ENCODE measurements at regions not wholly inside any gene's neighbourhood (a gene's known extent, or its start where the extent isn't known, plus 50 kb on each side); places are given as distances from the start of the nearest gene placed in this dataset.

DNA sequence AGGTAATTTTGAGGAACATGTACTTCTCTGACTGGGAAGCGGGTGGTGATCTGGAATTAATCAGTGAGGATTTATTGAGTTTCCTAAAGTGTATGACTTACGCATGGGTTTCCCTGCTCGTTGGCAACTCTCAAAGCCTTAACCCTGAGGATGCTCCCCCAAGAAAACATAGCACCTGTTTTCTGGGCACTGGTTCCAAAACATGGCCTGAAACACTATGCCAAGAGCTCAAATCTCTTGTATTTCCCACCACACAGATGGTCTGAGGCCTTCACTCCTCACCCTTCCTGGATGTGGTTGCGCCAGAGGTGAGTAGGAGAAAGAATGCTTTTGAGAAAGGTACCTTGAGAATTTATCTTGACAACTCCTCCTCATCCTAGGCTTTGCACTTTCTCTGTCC, 250.4 kb downstream of the FZD1 start:
- no peaks in the 10 kb centered on the region for H3K36me3 ChIP-seq (replicated peaks in 1 of 2; ENCODE audit: control insufficient read depth in 2 of 2, insufficient read depth in 2 of 2, low read length in 2 of 2)
- no peak overlapping the region for H2BK15ac ChIP-seq (ENCODE audit: low read length)
- no peak overlapping the region for H3K4ac ChIP-seq (ENCODE audit: low read length)
- no peaks in the 10 kb centered on the region for H3K79me1 ChIP-seq (ENCODE audit: low read depth, low read length)
- peaks cover 1 to 10% of the 10 kb centered on the region in 2 donors for H3K4me1 ChIP-seq (ENCODE audit: control insufficient read depth in 2 of 2, insufficient read depth in 1 of 2, low read depth in 1 of 2, low read length in 2 of 2)
- H3K27ac ChIP-seq (replicated peaks; ENCODE audit: low read length), result no peak overlapping the region
- H3K4me2 ChIP-seq (ENCODE audit: insufficient read depth, low read length, poor library complexity, severe bottlenecking), result no peak overlapping the region
- WGBS, 2 donors (ENCODE audit: extremely low coverage in 2 of 2, insufficient read length in 2 of 2, insufficient replicate concordance in 1 of 2), result no CpG with 5 or more reads among the region's 4 CpGs
- no peak overlapping the region for H4K91ac ChIP-seq (ENCODE audit: low read depth, low read length, poor library complexity)
- no peak overlapping the region for H3K23ac ChIP-seq (ENCODE audit: low read depth, low read length, poor library complexity)
- H2AK5ac ChIP-seq (ENCODE audit: low read depth, low read length), result no peak overlapping the region
- H2BK120ac ChIP-seq (ENCODE audit: low read depth, low read length), result no peak overlapping the region
- H3K4me3 ChIP-seq (ENCODE audit: low read length in 2 of 2), result no peak overlapping the region
- H3K14ac ChIP-seq (ENCODE audit: low read length), result no peak overlapping the region
- no peak overlapping the region for H4K8ac ChIP-seq (ENCODE audit: low read depth, low read length)
- H3K27me3 ChIP-seq (ENCODE audit: control insufficient read depth in 3 of 3, insufficient read depth in 3 of 3, low read depth in 1 of 3, low read length in 3 of 3), result no peaks in the 10 kb centered on the region
- no peak overlapping the region for H3K9ac ChIP-seq (ENCODE audit: low read depth, low read length, poor library complexity)
- DNase-seq (ENCODE audit: low spot score), result no peak
- H3K18ac ChIP-seq (ENCODE audit: low read length), result no peak overlapping the region
- no peak overlapping the region for H2BK5ac ChIP-seq (ENCODE audit: low read length)
- H2AFZ ChIP-seq (ENCODE audit: low read length), result no peak overlapping the region
- H2BK12ac ChIP-seq (ENCODE audit: low read length), result no peak overlapping the region
- H3K9me3 ChIP-seq (replicated peaks in 1 of 2; ENCODE audit: control insufficient read depth in 2 of 2, insufficient read depth in 1 of 2, low read depth in 1 of 2, low read length in 2 of 2), result no peaks in the 10 kb centered on the region

DNA sequence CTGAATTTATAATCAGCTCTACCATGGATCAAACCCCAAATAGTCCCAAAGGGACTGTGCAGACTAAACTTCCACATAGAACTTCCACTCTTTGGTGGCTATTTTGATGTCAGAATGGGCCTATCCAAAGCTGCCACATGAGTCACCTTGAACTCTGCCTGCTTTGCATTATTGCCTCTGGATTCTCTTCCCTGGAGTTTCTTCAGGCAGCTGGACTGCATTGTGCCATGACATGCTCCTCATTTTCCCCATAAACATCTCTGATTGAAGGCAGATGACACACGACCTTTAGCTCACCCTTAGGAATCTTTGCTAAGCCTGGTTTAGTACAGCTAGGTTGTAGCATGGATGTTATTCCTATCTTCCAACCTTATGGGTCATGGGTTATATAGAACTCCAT, 251.7 kb downstream of the FZD1 start:
- WGBS, 2 donors (ENCODE audit: extremely low coverage in 2 of 2, insufficient read length in 2 of 2, insufficient replicate concordance in 1 of 2), result no CpG with 5 or more reads among the region's 1 CpG
- Histone ChIP-seq H2AK5ac (ENCODE audit: low read depth, low read length) (no peak overlapping the region), H3K27me3 (ENCODE audit: control insufficient read depth in 3 of 3, insufficient read depth in 3 of 3, low read depth in 1 of 3, low read length in 3 of 3) (no peaks in the 10 kb centered on the region), H2BK120ac (ENCODE audit: low read depth, low read length) (no peak overlapping the region), H3K79me1 (ENCODE audit: low read depth, low read length) (no peaks in the 10 kb centered on the region), H3K4me1 (ENCODE audit: control insufficient read depth in 2 of 2, insufficient read depth in 1 of 2, low read depth in 1 of 2, low read length in 2 of 2) (peaks cover 3 to 17% of the 10 kb centered on the region in 2 donors), H3K4me3 (ENCODE audit: low read length in 2 of 2) (no peak overlapping the region), H3K23ac (ENCODE audit: low read depth, low read length, poor library complexity) (no peak overlapping the region), H2AFZ (ENCODE audit: low read length) (no peak overlapping the region), H4K8ac (ENCODE audit: low read depth, low read length) (no peak overlapping the region), H3K9me3 (replicated peaks in 1 of 2; ENCODE audit: control insufficient read depth in 2 of 2, insufficient read depth in 1 of 2, low read depth in 1 of 2, low read length in 2 of 2) (peaks cover 0 to 4% of the 10 kb centered on the region in 2 donors), H3K4me2 (ENCODE audit: insufficient read depth, low read length, poor library complexity, severe bottlenecking) (no peak overlapping the region), H2BK5ac (ENCODE audit: low read length) (no peak overlapping the region), H3K9ac (ENCODE audit: low read depth, low read length, poor library complexity) (no peak overlapping the region), H4K91ac (ENCODE audit: low read depth, low read length, poor library complexity) (no peak overlapping the region), H3K4ac (ENCODE audit: low read length) (no peak overlapping the region), H3K14ac (ENCODE audit: low read length) (no peak overlapping the region), H2BK12ac (ENCODE audit: low read length) (no peak overlapping the region), H3K27ac (replicated peaks; ENCODE audit: low read length) (no peak overlapping the region), H3K18ac (ENCODE audit: low read length) (no peak overlapping the region), H3K36me3 (replicated peaks in 1 of 2; ENCODE audit: control insufficient read depth in 2 of 2, insufficient read depth in 2 of 2, low read length in 2 of 2) (no peaks in the 10 kb centered on the region), H2BK15ac (ENCODE audit: low read length) (no peak overlapping the region)
- DNase-seq (ENCODE audit: low spot score), result no peak

DNA sequence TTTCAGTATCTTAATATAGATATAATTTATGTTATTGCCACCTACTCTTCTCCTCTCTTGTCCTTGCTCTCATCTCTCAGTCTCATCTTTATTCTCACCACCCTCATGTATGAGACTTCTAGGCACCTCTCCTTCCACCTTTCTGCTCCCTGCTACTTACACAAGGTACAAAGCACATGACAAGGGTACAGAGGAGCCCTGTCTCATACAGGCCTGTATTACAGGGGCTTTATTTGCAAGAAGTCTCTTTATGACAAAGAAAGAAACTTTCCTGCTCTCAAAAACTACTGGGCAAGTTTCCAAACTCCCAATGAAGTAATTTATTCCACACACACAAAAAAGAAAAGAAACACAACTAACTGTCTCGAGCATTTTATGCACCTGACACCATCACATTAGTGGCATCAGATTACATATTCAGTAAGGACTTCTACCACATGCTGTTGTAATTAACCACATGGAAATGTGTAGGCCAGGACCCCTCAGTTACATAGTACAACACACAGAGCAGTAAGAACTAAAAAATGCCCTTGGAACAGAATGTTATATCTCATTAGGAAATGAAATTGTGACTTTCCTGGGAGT, 253.1 kb downstream of the FZD1 start:
- no peaks in the 10 kb centered on the region for H3K27me3 ChIP-seq (ENCODE audit: control insufficient read depth in 3 of 3, insufficient read depth in 3 of 3, low read depth in 1 of 3, low read length in 3 of 3)
- no peak overlapping the region for H3K9ac ChIP-seq (ENCODE audit: low read depth, low read length, poor library complexity)
- no peaks in the 10 kb centered on the region for H3K36me3 ChIP-seq (replicated peaks in 1 of 2; ENCODE audit: control insufficient read depth in 2 of 2, insufficient read depth in 2 of 2, low read length in 2 of 2)
- no peak overlapping the region for H2AFZ ChIP-seq (ENCODE audit: low read length)
- no peak overlapping the region for H3K14ac ChIP-seq (ENCODE audit: low read length)
- H3K4ac ChIP-seq (ENCODE audit: low read length), result no peak overlapping the region
- WGBS, 2 donors (ENCODE audit: extremely low coverage in 2 of 2, insufficient read length in 2 of 2, insufficient replicate concordance in 1 of 2), result no CpG with 5 or more reads among the region's 1 CpG
- no peak overlapping the region for H2BK15ac ChIP-seq (ENCODE audit: low read length)
- H2BK12ac ChIP-seq (ENCODE audit: low read length), result no peak overlapping the region
- no peak overlapping the region for H3K18ac ChIP-seq (ENCODE audit: low read length)
- H3K4me2 ChIP-seq (ENCODE audit: insufficient read depth, low read length, poor library complexity, severe bottlenecking), result no peak overlapping the region
- H3K79me1 ChIP-seq (ENCODE audit: low read depth, low read length), result no peaks in the 10 kb centered on the region
- peaks cover 3 to 17% of the 10 kb centered on the region in 2 donors for H3K4me1 ChIP-seq (ENCODE audit: control insufficient read depth in 2 of 2, insufficient read depth in 1 of 2, low read depth in 1 of 2, low read length in 2 of 2)
- no peak overlapping the region for H4K91ac ChIP-seq (ENCODE audit: low read depth, low read length, poor library complexity)
- no peak for DNase-seq (ENCODE audit: low spot score)
- H3K9me3 ChIP-seq (replicated peaks in 1 of 2; ENCODE audit: control insufficient read depth in 2 of 2, insufficient read depth in 1 of 2, low read depth in 1 of 2, low read length in 2 of 2), result peaks cover 0 to 9% of the 10 kb centered on the region in 2 donors
- H2BK5ac ChIP-seq (ENCODE audit: low read length), result no peak overlapping the region
- no peak overlapping the region for H3K23ac ChIP-seq (ENCODE audit: low read depth, low read length, poor library complexity)
- H3K27ac ChIP-seq (replicated peaks; ENCODE audit: low read length), result no peak overlapping the region
- H3K4me3 ChIP-seq (ENCODE audit: low read length in 2 of 2), result no peak overlapping the region
- H2BK120ac ChIP-seq (ENCODE audit: low read depth, low read length), result no peak overlapping the region
- H4K8ac ChIP-seq (ENCODE audit: low read depth, low read length), result no peak overlapping the region
- H2AK5ac ChIP-seq (ENCODE audit: low read depth, low read length), result no peak overlapping the region

DNA sequence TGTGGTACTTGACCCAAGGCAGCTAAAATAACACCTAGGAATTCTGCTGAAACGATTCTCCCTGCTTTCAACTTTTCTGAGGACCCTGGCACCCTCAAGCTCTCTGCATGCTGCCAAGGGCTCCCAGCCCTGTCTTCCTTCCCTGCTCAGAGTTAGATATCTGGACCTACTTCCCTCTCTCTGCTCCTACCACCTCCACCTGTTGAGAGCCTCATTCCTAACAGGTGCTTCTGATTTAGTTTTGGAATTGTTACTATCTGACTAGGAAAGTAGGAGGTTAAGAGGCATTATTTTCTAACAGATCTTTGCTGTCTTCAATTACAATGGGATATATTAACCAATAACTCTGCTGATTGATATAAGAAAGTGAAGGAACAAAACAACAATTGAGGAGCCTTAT, 253.8 kb downstream of the FZD1 start:
- H3K9me3 ChIP-seq (replicated peaks in 1 of 2; ENCODE audit: control insufficient read depth in 2 of 2, insufficient read depth in 1 of 2, low read depth in 1 of 2, low read length in 2 of 2), result peaks cover 0 to 10% of the 10 kb centered on the region in 2 donors

More for the DNA sequence above, 253.8 kb downstream of the FZD1 start:
- no peak overlapping the region for H3K23ac ChIP-seq (ENCODE audit: low read depth, low read length, poor library complexity)
- no CpG with 5 or more reads among the region's 1 CpG for WGBS, 2 donors (ENCODE audit: extremely low coverage in 2 of 2, insufficient read length in 2 of 2, insufficient replicate concordance in 1 of 2)
- DNase-seq (ENCODE audit: low spot score), result no peak
- no peak overlapping the region for H4K91ac ChIP-seq (ENCODE audit: low read depth, low read length, poor library complexity)
- H2BK15ac ChIP-seq (ENCODE audit: low read length), result no peak overlapping the region
- H2AK5ac ChIP-seq (ENCODE audit: low read depth, low read length), result no peak overlapping the region
- no peak overlapping the region for H3K9ac ChIP-seq (ENCODE audit: low read depth, low read length, poor library complexity)
- no peak overlapping the region for H3K4ac ChIP-seq (ENCODE audit: low read length)
- no peaks in the 10 kb centered on the region for H3K27me3 ChIP-seq (ENCODE audit: control insufficient read depth in 3 of 3, insufficient read depth in 3 of 3, low read depth in 1 of 3, low read length in 3 of 3)
- H2BK120ac ChIP-seq (ENCODE audit: low read depth, low read length), result no peak overlapping the region
- no peak overlapping the region for H3K18ac ChIP-seq (ENCODE audit: low read length)
- no peaks in the 10 kb centered on the region for H3K79me1 ChIP-seq (ENCODE audit: low read depth, low read length)
- H3K36me3 ChIP-seq (replicated peaks in 1 of 2; ENCODE audit: control insufficient read depth in 2 of 2, insufficient read depth in 2 of 2, low read length in 2 of 2), result no peaks in the 10 kb centered on the region
- no peak overlapping the region for H3K27ac ChIP-seq (replicated peaks; ENCODE audit: low read length)
- no peak overlapping the region for H2BK5ac ChIP-seq (ENCODE audit: low read length)
- H3K4me1 ChIP-seq (ENCODE audit: control insufficient read depth in 2 of 2, insufficient read depth in 1 of 2, low read depth in 1 of 2, low read length in 2 of 2), result peaks cover 3 to 17% of the 10 kb centered on the region in 2 donors
- H3K14ac ChIP-seq (ENCODE audit: low read length), result no peak overlapping the region
- no peak overlapping the region for H4K8ac ChIP-seq (ENCODE audit: low read depth, low read length)
- H2BK12ac ChIP-seq (ENCODE audit: low read length), result no peak overlapping the region
- H3K4me3 ChIP-seq (ENCODE audit: low read length in 2 of 2), result no peak overlapping the region
- H2AFZ ChIP-seq (ENCODE audit: low read length), result no peak overlapping the region
- no peak overlapping the region for H3K4me2 ChIP-seq (ENCODE audit: insufficient read depth, low read length, poor library complexity, severe bottlenecking)
